Testis (tissue), 2 donors: ENCODE measurements at regions not wholly inside any gene's neighbourhood (a gene's known extent, or its start where the extent isn't known, plus 50 kb on each side); places are given as distances from the start of the nearest gene placed in this dataset.

Experiments used
- CTCF ChIP-seq, 3 experiments: fragments of 450-650 bp in 2 of 3; fragments of 200-600 bp in 1 of 3; sonication (generic) in 1 of 3; IDR thresholded peaks; one replicate each; pipeline ENCODE4 v1.5.1; 2016 to 2019; ENCODE audit warnings: antibody characterized with exemption in 3 of 3, mild to moderate bottlenecking in 2 of 3, moderate library complexity in 1 of 3
- POLR2A ChIP-seq: fragments of 450-650 bp; IDR thresholded peaks from one replicate; pipeline ENCODE4 v1.6.1; 2017; ENCODE audit warnings: antibody characterized with exemption, mild to moderate bottlenecking, moderate library complexity

- TF ChIP-seq CTCF (IDR thresholded peaks at IDR 0.05) (no peak), POLR2A (no peak)
These were observed 175.3 kb upstream of the CLEC14A start for GRCh38 chr14:38431156-38431555.
